ENCODE measurements at regions not wholly inside any gene's neighbourhood (a gene's known extent, or its start where the extent isn't known, plus 50 kb on each side); places are given as distances from the start of the nearest gene placed in this dataset.

DNA sequence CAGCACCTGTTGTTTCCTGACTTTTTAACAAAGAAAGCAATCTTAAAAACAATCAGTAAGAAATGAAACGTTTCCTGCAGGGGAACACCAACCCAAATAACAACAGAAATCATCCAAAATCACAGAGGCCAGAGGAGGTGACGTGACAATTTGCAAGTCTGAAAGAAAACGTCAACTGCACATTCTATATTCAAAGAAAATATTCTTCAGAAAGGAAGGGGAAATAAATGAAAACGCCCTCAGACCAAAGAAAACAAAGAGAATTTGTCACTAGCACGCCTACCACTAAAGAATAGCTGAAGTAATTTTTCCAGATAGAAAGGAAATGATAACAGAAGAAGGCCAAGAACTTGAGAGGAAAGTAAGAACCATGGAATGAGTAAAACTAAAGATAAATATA, 74.4 kb downstream of the CASP3 start:
- TF ChIP-seq, protein P1, sequence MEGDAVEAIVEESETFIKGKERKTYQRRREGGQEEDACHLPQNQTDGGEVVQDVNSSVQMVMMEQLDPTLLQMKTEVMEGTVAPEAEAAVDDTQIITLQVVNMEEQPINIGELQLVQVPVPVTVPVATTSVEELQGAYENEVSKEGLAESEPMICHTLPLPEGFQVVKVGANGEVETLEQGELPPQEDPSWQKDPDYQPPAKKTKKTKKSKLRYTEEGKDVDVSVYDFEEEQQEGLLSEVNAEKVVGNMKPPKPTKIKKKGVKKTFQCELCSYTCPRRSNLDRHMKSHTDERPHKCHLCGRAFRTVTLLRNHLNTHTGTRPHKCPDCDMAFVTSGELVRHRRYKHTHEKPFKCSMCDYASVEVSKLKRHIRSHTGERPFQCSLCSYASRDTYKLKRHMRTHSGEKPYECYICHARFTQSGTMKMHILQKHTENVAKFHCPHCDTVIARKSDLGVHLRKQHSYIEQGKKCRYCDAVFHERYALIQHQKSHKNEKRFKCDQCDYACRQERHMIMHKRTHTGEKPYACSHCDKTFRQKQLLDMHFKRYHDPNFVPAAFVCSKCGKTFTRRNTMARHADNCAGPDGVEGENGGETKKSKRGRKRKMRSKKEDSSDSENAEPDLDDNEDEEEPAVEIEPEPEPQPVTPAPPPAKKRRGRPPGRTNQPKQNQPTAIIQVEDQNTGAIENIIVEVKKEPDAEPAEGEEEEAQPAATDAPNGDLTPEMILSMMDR (conservative IDR thresholded peaks at IDR 0.05; ENCODE audit: low read depth, low read length): no peak
- no peak for TF ChIP-seq EZH2 (IDR thresholded peaks at IDR 0.05; ENCODE audit: borderline replicate concordance, low read depth, low read length, poor library complexity, severe bottlenecking)

All from A673 (cell line).